GM23338 (cell line): ENCODE measurements at regions not wholly inside any gene's neighbourhood (a gene's known extent, or its start where the extent isn't known, plus 50 kb on each side); places are given as distances from the start of the nearest gene placed in this dataset.

Experiments
- ATAC-seq: fragments of 200-7000 bp; cut with Tn5 transposase; 3 replicates; pipeline ENCODE4 v1.9.1; 2020
- DNase-seq: peaks from one replicate; pipeline ENCODE4 v3.0.0-alpha.2; 2015; ENCODE audit warnings: low spot score
- H2AFZ ChIP-seq: fragments of 200-600 bp; sonication (generic); 2 replicates; pipeline ENCODE4 v1.8.0; 2016; ENCODE audit warnings: antibody characterized with exemption, mild to moderate bottlenecking, moderate library complexity
- H3F3A ChIP-seq: fragments of 200-600 bp; sonication (generic); replicated peaks from 2 replicates; pipeline ENCODE4 v1.8.0; 2017; ENCODE audit warnings: antibody characterized with exemption, mixed run types, low read depth
- H3K27ac ChIP-seq: fragments of 200-600 bp; sonication (generic); 2 replicates; pipeline ENCODE4 v1.6.1; 2016; ENCODE audit warnings: low read depth
- H3K27me3 ChIP-seq: fragments of 200-600 bp; sonication (generic); 2 replicates; pipeline ENCODE4 v1.8.0; 2016; ENCODE audit warnings: mild to moderate bottlenecking, mixed run types, moderate library complexity; ENCODE audit not compliant: insufficient read depth
- H3K36me3 ChIP-seq: fragments of 200-600 bp; sonication (generic); 2 replicates; pipeline ENCODE4 v1.8.0; 2016; ENCODE audit warnings: mild to moderate bottlenecking; ENCODE audit not compliant: insufficient read depth
- H3K4me1 ChIP-seq: fragments of 200-600 bp; sonication (generic); 2 replicates; pipeline ENCODE4 v1.8.0; 2016; ENCODE audit warnings: mild to moderate bottlenecking, moderate library complexity; ENCODE audit not compliant: insufficient read depth
- H3K4me2 ChIP-seq: fragments of 200-600 bp; sonication (generic); 2 replicates; pipeline ENCODE4 v1.7.1; 2017; ENCODE audit warnings: mixed run types
- H3K4me3 ChIP-seq: fragments of 200-600 bp; sonication (generic); 2 replicates; pipeline ENCODE4 v1.6.1; 2016; ENCODE audit warnings: mixed run types
- H3K79me2 ChIP-seq: fragments of 200-600 bp; sonication (generic); replicated peaks from 2 replicates; pipeline ENCODE4 v1.8.0; 2017; ENCODE audit warnings: mild to moderate bottlenecking; ENCODE audit not compliant: insufficient read depth
- H3K9me2 ChIP-seq: fragments of 200-600 bp; sonication (generic); 2 replicates; pipeline ENCODE4 v1.8.0; 2017; ENCODE audit not compliant: insufficient read depth
- H4K20me1 ChIP-seq: fragments of 200-600 bp; sonication (generic); replicated peaks from 2 replicates; pipeline ENCODE4 v1.8.0; 2017; ENCODE audit warnings: mild to moderate bottlenecking; ENCODE audit not compliant: insufficient read depth
- H3K27ac Mint-ChIP-seq: 2 replicates; pipeline ENCODE4 v1.8.0; 2020; ENCODE audit warnings: inconsistent platforms, mild to moderate bottlenecking, moderate library complexity, mixed read lengths
- H3K27me3 Mint-ChIP-seq: 3 replicates; pipeline ENCODE4 v1.8.0; 2022; ENCODE audit warnings: low read depth, mild to moderate bottlenecking, moderate library complexity, mixed read lengths, inconsistent platforms; ENCODE audit not compliant: insufficient read depth, poor library complexity
- H3K36me3 Mint-ChIP-seq: 3 replicates; pipeline ENCODE4 v1.8.0; 2021; ENCODE audit warnings: low read depth, mild to moderate bottlenecking, inconsistent platforms, moderate library complexity, mixed read lengths
- H3K4me1 Mint-ChIP-seq: 3 replicates; pipeline ENCODE4 v1.8.0; 2020; ENCODE audit warnings: mild to moderate bottlenecking, inconsistent platforms, mixed read lengths
- H3K4me3 Mint-ChIP-seq: 3 replicates; pipeline ENCODE4 v1.8.0; 2021; ENCODE audit warnings: moderate library complexity, mild to moderate bottlenecking, inconsistent platforms, mixed read lengths
- H3K9me3 Mint-ChIP-seq: 3 replicates; pipeline ENCODE4 v1.8.0; 2020; ENCODE audit warnings: moderate library complexity, mild to moderate bottlenecking, inconsistent platforms, mixed read lengths
- CREB1 ChIP-seq: fragments of 250-450 bp; sonication (Bioruptor Pico); IDR thresholded peaks from 2 replicates; pipeline ENCODE4 v1.5.0; 2020; ENCODE audit warnings: low read depth, mild to moderate bottlenecking, moderate library complexity
- EZH2 ChIP-seq: fragments of 200-600 bp; sonication (generic); IDR thresholded peaks from one replicate; pipeline ENCODE4 v1.8.0; 2017; ENCODE audit warnings: antibody characterized with exemption, mild to moderate bottlenecking, low read depth; ENCODE audit not compliant: unreplicated experiment
- EZH2phosphoT487 ChIP-seq: fragments of 200-600 bp; sonication (generic); IDR thresholded peaks from one replicate; pipeline ENCODE4 v1.8.1; 2018; ENCODE audit warnings: antibody characterized with exemption; ENCODE audit not compliant: unreplicated experiment
- JUNB ChIP-seq: IDR thresholded peaks from one replicate; pipeline ENCODE4 v1.6.1; 2016; ENCODE audit warnings: antibody characterized with exemption; ENCODE audit not compliant: unreplicated experiment
- NANOG ChIP-seq: IDR thresholded peaks from 2 replicates; pipeline ENCODE4 v1.6.1; 2016; ENCODE audit warnings: antibody characterized with exemption, borderline replicate concordance
- POLR2AphosphoS5 ChIP-seq: IDR thresholded peaks from 2 replicates; pipeline ENCODE4 v1.6.1; 2016; ENCODE audit warnings: antibody characterized with exemption, low read depth
- STAT1 ChIP-seq: IDR thresholded peaks from one replicate; pipeline ENCODE4 v1.6.1; 2016; ENCODE audit warnings: antibody characterized with exemption; ENCODE audit not compliant: unreplicated experiment
- ZNF114 ChIP-seq: fragments of 250-450 bp; sonication (Bioruptor Pico); IDR thresholded peaks from 2 replicates; pipeline ENCODE4 v1.5.0; 2020; ENCODE audit warnings: mild to moderate bottlenecking, moderate library complexity
- ZNF331 ChIP-seq: fragments of 250-450 bp; sonication (Bioruptor Pico); IDR thresholded peaks from 2 replicates; pipeline ENCODE4 v1.5.0; 2020; ENCODE audit warnings: low read depth, mild to moderate bottlenecking, moderate library complexity
- TF ChIP-seq, protein P1 (sequence below): IDR thresholded peaks from one replicate; pipeline ENCODE4 v1.6.1; 2018; ENCODE audit warnings: antibody characterized with exemption; ENCODE audit not compliant: unreplicated experiment
- TF ChIP-seq, protein P2 (sequence below), 2 experiments: fragments of 200-600 bp in 1 of 2; sonication (generic) in 1 of 2; conservative IDR thresholded peaks; 2 replicates each; pipeline versions ENCODE4 v1.5.1 to v1.6.1; 2016 to 2017; ENCODE audit warnings: antibody characterized with exemption in 2 of 2, low read depth in 2 of 2, mild to moderate bottlenecking in 2 of 2, moderate library complexity in 1 of 2
- TF ChIP-seq, protein P3 (sequence below): fragments of 250-450 bp; sonication (Bioruptor Pico); IDR thresholded peaks from 2 replicates; pipeline ENCODE4 v1.5.0; 2020; ENCODE audit warnings: mild to moderate bottlenecking, moderate library complexity

DNA sequence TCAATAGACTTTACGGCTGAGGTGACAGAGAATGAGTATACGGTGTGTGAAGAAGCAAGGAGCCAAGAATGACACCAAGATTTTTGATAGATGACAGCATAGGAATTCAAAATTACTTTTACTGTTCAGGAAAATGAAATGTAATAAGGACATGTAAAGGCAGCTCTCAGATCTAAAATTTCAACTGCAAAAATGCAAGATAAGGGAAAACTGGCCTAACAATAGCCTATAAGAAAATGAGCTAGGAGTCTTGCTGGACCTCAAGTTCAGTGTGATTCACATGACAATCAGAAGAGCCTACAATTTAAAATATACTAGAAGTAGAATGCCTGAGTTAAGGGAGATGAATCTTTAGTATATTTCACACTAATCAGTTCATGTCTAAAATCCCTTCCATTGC, 102.0 kb downstream of the RPS29 start:
- Histone ChIP-seq H3K27ac (no peak overlapping the region), H2AFZ (no peak overlapping the region), H4K20me1 (no peaks in the 10 kb centered on the region), H3K4me1 (peaks cover 7% of the 10 kb centered on the region; the same call in 1 of the 2 replicates), H3F3A (no peaks in the 10 kb centered on the region), H3K27me3 (no peaks in the 10 kb centered on the region), H3K9me2 (no peaks in the 10 kb centered on the region), H3K36me3 (no peaks in the 10 kb centered on the region), H3K79me2 (no peaks in the 10 kb centered on the region), H3K4me2 (no peak overlapping the region), H3K4me3 (no peak overlapping the region)
- no peaks in the 10 kb centered on the region for H3K27me3 Mint-ChIP-seq
- H3K36me3 Mint-ChIP-seq = no peaks in the 10 kb centered on the region; the same call in 1 of the 3 replicates
- no peak overlapping the region for H3K27ac Mint-ChIP-seq
- H3K4me1 Mint-ChIP-seq = peaks cover 11% of the 10 kb centered on the region
- no peak for DNase-seq
- no peak for ATAC-seq
- no peaks in the 10 kb centered on the region; the same call in 2 of the 3 replicates for H3K9me3 Mint-ChIP-seq
- H3K4me3 Mint-ChIP-seq = no peak overlapping the region
- TF ChIP-seq POLR2AphosphoS5 (no peak), CREB1 (CRISPR knock-in tag) (no peak), JUNB (no peak), ZNF331 (no peak), STAT1 (no peak), EZH2phosphoT487 (no peak), NANOG (no peak)
- TF ChIP-seq, protein P1, sequence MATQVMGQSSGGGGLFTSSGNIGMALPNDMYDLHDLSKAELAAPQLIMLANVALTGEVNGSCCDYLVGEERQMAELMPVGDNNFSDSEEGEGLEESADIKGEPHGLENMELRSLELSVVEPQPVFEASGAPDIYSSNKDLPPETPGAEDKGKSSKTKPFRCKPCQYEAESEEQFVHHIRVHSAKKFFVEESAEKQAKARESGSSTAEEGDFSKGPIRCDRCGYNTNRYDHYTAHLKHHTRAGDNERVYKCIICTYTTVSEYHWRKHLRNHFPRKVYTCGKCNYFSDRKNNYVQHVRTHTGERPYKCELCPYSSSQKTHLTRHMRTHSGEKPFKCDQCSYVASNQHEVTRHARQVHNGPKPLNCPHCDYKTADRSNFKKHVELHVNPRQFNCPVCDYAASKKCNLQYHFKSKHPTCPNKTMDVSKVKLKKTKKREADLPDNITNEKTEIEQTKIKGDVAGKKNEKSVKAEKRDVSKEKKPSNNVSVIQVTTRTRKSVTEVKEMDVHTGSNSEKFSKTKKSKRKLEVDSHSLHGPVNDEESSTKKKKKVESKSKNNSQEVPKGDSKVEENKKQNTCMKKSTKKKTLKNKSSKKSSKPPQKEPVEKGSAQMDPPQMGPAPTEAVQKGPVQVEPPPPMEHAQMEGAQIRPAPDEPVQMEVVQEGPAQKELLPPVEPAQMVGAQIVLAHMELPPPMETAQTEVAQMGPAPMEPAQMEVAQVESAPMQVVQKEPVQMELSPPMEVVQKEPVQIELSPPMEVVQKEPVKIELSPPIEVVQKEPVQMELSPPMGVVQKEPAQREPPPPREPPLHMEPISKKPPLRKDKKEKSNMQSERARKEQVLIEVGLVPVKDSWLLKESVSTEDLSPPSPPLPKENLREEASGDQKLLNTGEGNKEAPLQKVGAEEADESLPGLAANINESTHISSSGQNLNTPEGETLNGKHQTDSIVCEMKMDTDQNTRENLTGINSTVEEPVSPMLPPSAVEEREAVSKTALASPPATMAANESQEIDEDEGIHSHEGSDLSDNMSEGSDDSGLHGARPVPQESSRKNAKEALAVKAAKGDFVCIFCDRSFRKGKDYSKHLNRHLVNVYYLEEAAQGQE = no peak

DNA sequence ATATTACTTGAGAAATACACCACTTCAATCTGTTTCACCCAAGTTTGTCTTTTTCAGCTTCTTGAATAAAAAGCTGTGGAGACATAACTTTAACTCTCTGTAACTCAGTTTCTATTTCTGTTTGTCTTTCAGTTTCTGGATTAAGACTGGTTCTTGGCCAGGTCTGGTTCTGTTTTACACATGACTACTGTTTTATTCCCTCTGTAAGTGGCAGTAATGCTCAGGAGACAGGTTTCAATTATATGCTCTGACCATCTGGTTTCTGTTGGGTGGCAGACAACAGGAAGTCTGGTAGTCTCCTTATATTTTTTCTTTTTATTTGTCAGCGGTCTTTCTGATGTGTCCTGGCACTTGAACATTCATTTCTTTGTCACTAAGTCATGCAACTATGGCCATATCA, 102.9 kb downstream of the RPS29 start:
- H4K20me1 ChIP-seq = no peaks in the 10 kb centered on the region
- H3K27me3 ChIP-seq = no peaks in the 10 kb centered on the region
- no peaks in the 10 kb centered on the region for H3K79me2 ChIP-seq
- no peaks in the 10 kb centered on the region for H3F3A ChIP-seq
- no peaks in the 10 kb centered on the region for H3K27me3 Mint-ChIP-seq
- H3K4me1 Mint-ChIP-seq = peaks cover 11% of the 10 kb centered on the region
- no peaks in the 10 kb centered on the region; the same call in 2 of the 3 replicates for H3K36me3 Mint-ChIP-seq
- no peaks in the 10 kb centered on the region for H3K9me2 ChIP-seq
- H3K36me3 ChIP-seq = no peaks in the 10 kb centered on the region
- no peak overlapping the region for H3K27ac Mint-ChIP-seq
- no peak overlapping the region for H3K4me3 Mint-ChIP-seq
- DNase-seq = no peak
- H2AFZ ChIP-seq = no peak overlapping the region
- H3K27ac ChIP-seq = no peak overlapping the region
- H3K4me1 ChIP-seq = peaks cover 7% of the 10 kb centered on the region; the same call in 1 of the 2 replicates
- ATAC-seq = no peak
- no peak overlapping the region for H3K4me2 ChIP-seq
- H3K9me3 Mint-ChIP-seq = no peaks in the 10 kb centered on the region
- H3K4me3 ChIP-seq = no peak overlapping the region
- TF ChIP-seq NANOG = no peak
- TF ChIP-seq, protein P2, sequence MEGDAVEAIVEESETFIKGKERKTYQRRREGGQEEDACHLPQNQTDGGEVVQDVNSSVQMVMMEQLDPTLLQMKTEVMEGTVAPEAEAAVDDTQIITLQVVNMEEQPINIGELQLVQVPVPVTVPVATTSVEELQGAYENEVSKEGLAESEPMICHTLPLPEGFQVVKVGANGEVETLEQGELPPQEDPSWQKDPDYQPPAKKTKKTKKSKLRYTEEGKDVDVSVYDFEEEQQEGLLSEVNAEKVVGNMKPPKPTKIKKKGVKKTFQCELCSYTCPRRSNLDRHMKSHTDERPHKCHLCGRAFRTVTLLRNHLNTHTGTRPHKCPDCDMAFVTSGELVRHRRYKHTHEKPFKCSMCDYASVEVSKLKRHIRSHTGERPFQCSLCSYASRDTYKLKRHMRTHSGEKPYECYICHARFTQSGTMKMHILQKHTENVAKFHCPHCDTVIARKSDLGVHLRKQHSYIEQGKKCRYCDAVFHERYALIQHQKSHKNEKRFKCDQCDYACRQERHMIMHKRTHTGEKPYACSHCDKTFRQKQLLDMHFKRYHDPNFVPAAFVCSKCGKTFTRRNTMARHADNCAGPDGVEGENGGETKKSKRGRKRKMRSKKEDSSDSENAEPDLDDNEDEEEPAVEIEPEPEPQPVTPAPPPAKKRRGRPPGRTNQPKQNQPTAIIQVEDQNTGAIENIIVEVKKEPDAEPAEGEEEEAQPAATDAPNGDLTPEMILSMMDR (conservative IDR thresholded peaks at IDR 0.05; ENCODE audit: low read depth in 2 of 2) = no peak
- no peak for TF ChIP-seq CREB1 (CRISPR knock-in tag)
- TF ChIP-seq, protein P3, sequence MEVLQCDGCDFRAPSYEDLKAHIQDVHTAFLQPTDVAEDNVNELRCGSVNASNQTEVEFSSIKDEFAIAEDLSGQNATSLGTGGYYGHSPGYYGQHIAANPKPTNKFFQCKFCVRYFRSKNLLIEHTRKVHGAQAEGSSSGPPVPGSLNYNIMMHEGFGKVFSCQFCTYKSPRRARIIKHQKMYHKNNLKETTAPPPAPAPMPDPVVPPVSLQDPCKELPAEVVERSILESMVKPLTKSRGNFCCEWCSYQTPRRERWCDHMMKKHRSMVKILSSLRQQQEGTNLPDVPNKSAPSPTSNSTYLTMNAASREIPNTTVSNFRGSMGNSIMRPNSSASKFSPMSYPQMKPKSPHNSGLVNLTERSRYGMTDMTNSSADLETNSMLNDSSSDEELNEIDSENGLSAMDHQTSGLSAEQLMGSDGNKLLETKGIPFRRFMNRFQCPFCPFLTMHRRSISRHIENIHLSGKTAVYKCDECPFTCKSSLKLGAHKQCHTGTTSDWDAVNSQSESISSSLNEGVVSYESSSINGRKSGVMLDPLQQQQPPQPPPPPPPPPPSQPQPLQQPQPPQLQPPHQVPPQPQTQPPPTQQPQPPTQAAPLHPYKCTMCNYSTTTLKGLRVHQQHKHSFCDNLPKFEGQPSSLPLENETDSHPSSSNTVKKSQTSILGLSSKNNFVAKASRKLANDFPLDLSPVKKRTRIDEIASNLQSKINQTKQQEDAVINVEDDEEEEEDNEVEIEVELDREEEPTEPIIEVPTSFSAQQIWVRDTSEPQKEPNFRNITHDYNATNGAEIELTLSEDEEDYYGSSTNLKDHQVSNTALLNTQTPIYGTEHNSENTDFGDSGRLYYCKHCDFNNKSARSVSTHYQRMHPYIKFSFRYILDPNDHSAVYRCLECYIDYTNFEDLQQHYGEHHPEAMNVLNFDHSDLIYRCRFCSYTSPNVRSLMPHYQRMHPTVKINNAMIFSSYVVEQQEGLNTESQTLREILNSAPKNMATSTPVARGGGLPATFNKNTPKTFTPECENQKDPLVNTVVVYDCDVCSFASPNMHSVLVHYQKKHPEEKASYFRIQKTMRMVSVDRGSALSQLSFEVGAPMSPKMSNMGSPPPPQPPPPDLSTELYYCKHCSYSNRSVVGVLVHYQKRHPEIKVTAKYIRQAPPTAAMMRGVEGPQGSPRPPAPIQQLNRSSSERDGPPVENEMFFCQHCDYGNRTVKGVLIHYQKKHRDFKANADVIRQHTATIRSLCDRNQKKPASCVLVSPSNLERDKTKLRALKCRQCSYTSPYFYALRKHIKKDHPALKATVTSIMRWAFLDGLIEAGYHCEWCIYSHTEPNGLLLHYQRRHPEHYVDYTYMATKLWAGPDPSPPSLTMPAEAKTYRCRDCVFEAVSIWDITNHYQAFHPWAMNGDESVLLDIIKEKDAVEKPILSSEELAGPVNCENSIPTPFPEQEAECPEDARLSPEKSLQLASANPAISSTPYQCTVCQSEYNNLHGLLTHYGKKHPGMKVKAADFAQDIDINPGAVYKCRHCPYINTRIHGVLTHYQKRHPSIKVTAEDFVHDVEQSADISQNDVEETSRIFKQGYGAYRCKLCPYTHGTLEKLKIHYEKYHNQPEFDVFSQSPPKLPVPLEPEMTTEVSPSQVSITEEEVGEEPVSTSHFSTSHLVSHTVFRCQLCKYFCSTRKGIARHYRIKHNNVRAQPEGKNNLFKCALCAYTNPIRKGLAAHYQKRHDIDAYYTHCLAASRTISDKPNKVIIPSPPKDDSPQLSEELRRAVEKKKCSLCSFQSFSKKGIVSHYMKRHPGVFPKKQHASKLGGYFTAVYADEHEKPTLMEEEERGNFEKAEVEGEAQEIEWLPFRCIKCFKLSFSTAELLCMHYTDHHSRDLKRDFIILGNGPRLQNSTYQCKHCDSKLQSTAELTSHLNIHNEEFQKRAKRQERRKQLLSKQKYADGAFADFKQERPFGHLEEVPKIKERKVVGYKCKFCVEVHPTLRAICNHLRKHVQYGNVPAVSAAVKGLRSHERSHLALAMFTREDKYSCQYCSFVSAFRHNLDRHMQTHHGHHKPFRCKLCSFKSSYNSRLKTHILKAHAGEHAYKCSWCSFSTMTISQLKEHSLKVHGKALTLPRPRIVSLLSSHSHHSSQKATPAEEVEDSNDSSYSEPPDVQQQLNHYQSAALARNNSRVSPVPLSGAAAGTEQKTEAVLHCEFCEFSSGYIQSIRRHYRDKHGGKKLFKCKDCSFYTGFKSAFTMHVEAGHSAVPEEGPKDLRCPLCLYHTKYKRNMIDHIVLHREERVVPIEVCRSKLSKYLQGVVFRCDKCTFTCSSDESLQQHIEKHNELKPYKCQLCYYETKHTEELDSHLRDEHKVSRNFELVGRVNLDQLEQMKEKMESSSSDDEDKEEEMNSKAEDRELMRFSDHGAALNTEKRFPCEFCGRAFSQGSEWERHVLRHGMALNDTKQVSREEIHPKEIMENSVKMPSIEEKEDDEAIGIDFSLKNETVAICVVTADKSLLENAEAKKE = no peak
- no peak for TF ChIP-seq EZH2
- no peak for TF ChIP-seq EZH2phosphoT487
- no peak for TF ChIP-seq ZNF114 (CRISPR knock-in tag)
- TF ChIP-seq JUNB = no peak
